ENCODE measurements at regions not wholly inside any gene's neighbourhood (a gene's known extent, or its start where the extent isn't known, plus 50 kb on each side); places are given as distances from the start of the nearest gene placed in this dataset.

GRCh38 chr11:127998421-127998820, 588.9 kb downstream of the ETS1 start:
- H3K27ac ChIP-seq (ENCODE audit: low read length): no peak overlapping the region
- no peak overlapping the region for H3K4me3 ChIP-seq (ENCODE audit: low read depth in 1 of 2, low read length in 2 of 2)
- no peaks in the 10 kb centered on the region for H3K36me3 ChIP-seq (ENCODE audit: control insufficient read depth in 1 of 2, insufficient read depth in 2 of 2, low read length in 2 of 2)
- no peaks in the 10 kb centered on the region for H3K4me1 ChIP-seq (ENCODE audit: control insufficient read depth in 1 of 2, insufficient read depth in 2 of 2, low read length in 2 of 2)
- no peaks in the 10 kb centered on the region for H3K9me3 ChIP-seq (ENCODE audit: control insufficient read depth in 1 of 2, low read length in 2 of 2)
- H3K27me3 ChIP-seq (ENCODE audit: low read depth, low read length): no peaks in the 10 kb centered on the region

- no peak overlapping the region for H3K27ac ChIP-seq (ENCODE audit: low read length)
- no peak overlapping the region for H3K4me3 ChIP-seq (ENCODE audit: low read depth in 1 of 2, low read length in 2 of 2)
- no peaks in the 10 kb centered on the region for H3K9me3 ChIP-seq (ENCODE audit: control insufficient read depth in 1 of 2, low read length in 2 of 2)
- no peaks in the 10 kb centered on the region for H3K4me1 ChIP-seq (ENCODE audit: control insufficient read depth in 1 of 2, insufficient read depth in 2 of 2, low read length in 2 of 2)
- H3K36me3 ChIP-seq (ENCODE audit: control insufficient read depth in 1 of 2, insufficient read depth in 2 of 2, low read length in 2 of 2): no peaks in the 10 kb centered on the region
- H3K27me3 ChIP-seq (ENCODE audit: low read depth, low read length): no peaks in the 10 kb centered on the region
Measured at GRCh38 chr11:127997594-127997993, 589.8 kb downstream of the ETS1 start.

- H3K4me3 ChIP-seq (ENCODE audit: low read depth in 1 of 2, low read length in 2 of 2): no peak overlapping the region
- H3K36me3 ChIP-seq (ENCODE audit: control insufficient read depth in 1 of 2, insufficient read depth in 2 of 2, low read length in 2 of 2): no peaks in the 10 kb centered on the region
- no peaks in the 10 kb centered on the region for H3K4me1 ChIP-seq (ENCODE audit: control insufficient read depth in 1 of 2, insufficient read depth in 2 of 2, low read length in 2 of 2)
- H3K27me3 ChIP-seq (ENCODE audit: low read depth, low read length): no peaks in the 10 kb centered on the region
- H3K27ac ChIP-seq (ENCODE audit: low read length): no peak overlapping the region
- H3K9me3 ChIP-seq (ENCODE audit: control insufficient read depth in 1 of 2, low read length in 2 of 2): no peaks in the 10 kb centered on the region
Measured at GRCh38 chr11:127996825-127997224, 590.5 kb downstream of the ETS1 start.

- Histone ChIP-seq H3K4me3 (ENCODE audit: low read depth in 1 of 2, low read length in 2 of 2) (no peak overlapping the region), H3K27ac (ENCODE audit: low read length) (no peak overlapping the region), H3K27me3 (ENCODE audit: low read depth, low read length) (no peaks in the 10 kb centered on the region), H3K36me3 (ENCODE audit: control insufficient read depth in 1 of 2, insufficient read depth in 2 of 2, low read length in 2 of 2) (no peaks in the 10 kb centered on the region), H3K9me3 (ENCODE audit: control insufficient read depth in 1 of 2, low read length in 2 of 2) (no peaks in the 10 kb centered on the region), H3K4me1 (ENCODE audit: control insufficient read depth in 1 of 2, insufficient read depth in 2 of 2, low read length in 2 of 2) (no peaks in the 10 kb centered on the region)
Measured at GRCh38 chr11:127995921-127996320, 591.4 kb downstream of the ETS1 start.

GRCh38 chr11:127994736-127995135, 592.6 kb downstream of the ETS1 start:
- Histone ChIP-seq H3K4me1 (ENCODE audit: control insufficient read depth in 1 of 2, insufficient read depth in 2 of 2, low read length in 2 of 2) (no peaks in the 10 kb centered on the region), H3K9me3 (ENCODE audit: control insufficient read depth in 1 of 2, low read length in 2 of 2) (no peaks in the 10 kb centered on the region), H3K27me3 (ENCODE audit: low read depth, low read length) (no peaks in the 10 kb centered on the region), H3K36me3 (ENCODE audit: control insufficient read depth in 1 of 2, insufficient read depth in 2 of 2, low read length in 2 of 2) (no peaks in the 10 kb centered on the region), H3K4me3 (ENCODE audit: low read depth in 1 of 2, low read length in 2 of 2) (no peak overlapping the region), H3K27ac (ENCODE audit: low read length) (no peak overlapping the region)

GRCh38 chr11:127993788-127994187, 593.6 kb downstream of the ETS1 start:
- Histone ChIP-seq H3K4me3 (ENCODE audit: low read depth in 1 of 2, low read length in 2 of 2) (no peak overlapping the region), H3K4me1 (ENCODE audit: control insufficient read depth in 1 of 2, insufficient read depth in 2 of 2, low read length in 2 of 2) (no peaks in the 10 kb centered on the region), H3K27ac (ENCODE audit: low read length) (no peak overlapping the region), H3K27me3 (ENCODE audit: low read depth, low read length) (no peaks in the 10 kb centered on the region), H3K9me3 (ENCODE audit: control insufficient read depth in 1 of 2, low read length in 2 of 2) (no peaks in the 10 kb centered on the region), H3K36me3 (ENCODE audit: control insufficient read depth in 1 of 2, insufficient read depth in 2 of 2, low read length in 2 of 2) (no peaks in the 10 kb centered on the region)

- Histone ChIP-seq H3K4me3 (ENCODE audit: low read depth in 1 of 2, low read length in 2 of 2) (no peak overlapping the region), H3K9me3 (ENCODE audit: control insufficient read depth in 1 of 2, low read length in 2 of 2) (no peaks in the 10 kb centered on the region), H3K4me1 (ENCODE audit: control insufficient read depth in 1 of 2, insufficient read depth in 2 of 2, low read length in 2 of 2) (no peaks in the 10 kb centered on the region), H3K27ac (ENCODE audit: low read length) (no peak overlapping the region), H3K36me3 (ENCODE audit: control insufficient read depth in 1 of 2, insufficient read depth in 2 of 2, low read length in 2 of 2) (no peaks in the 10 kb centered on the region), H3K27me3 (ENCODE audit: low read depth, low read length) (no peaks in the 10 kb centered on the region)
Measured at GRCh38 chr11:127993281-127993680, 594.1 kb downstream of the ETS1 start.

GRCh38 chr11:127986073-127986472, 601.3 kb downstream of the ETS1 start:
- Histone ChIP-seq H3K4me3 (ENCODE audit: low read depth in 1 of 2, low read length in 2 of 2) (no peak overlapping the region), H3K4me1 (ENCODE audit: control insufficient read depth in 1 of 2, insufficient read depth in 2 of 2, low read length in 2 of 2) (no peaks in the 10 kb centered on the region), H3K27ac (ENCODE audit: low read length) (no peak overlapping the region), H3K36me3 (ENCODE audit: control insufficient read depth in 1 of 2, insufficient read depth in 2 of 2, low read length in 2 of 2) (no peaks in the 10 kb centered on the region), H3K9me3 (ENCODE audit: control insufficient read depth in 1 of 2, low read length in 2 of 2) (no peaks in the 10 kb centered on the region), H3K27me3 (ENCODE audit: low read depth, low read length) (no peaks in the 10 kb centered on the region)

- Histone ChIP-seq H3K9me3 (ENCODE audit: control insufficient read depth in 1 of 2, low read length in 2 of 2) (peaks cover 0 to 6% of the 10 kb centered on the region in 2 donors), H3K4me1 (ENCODE audit: control insufficient read depth in 1 of 2, insufficient read depth in 2 of 2, low read length in 2 of 2) (no peaks in the 10 kb centered on the region), H3K27me3 (ENCODE audit: low read depth, low read length) (no peaks in the 10 kb centered on the region), H3K27ac (ENCODE audit: low read length) (no peak overlapping the region), H3K36me3 (ENCODE audit: control insufficient read depth in 1 of 2, insufficient read depth in 2 of 2, low read length in 2 of 2) (no peaks in the 10 kb centered on the region), H3K4me3 (ENCODE audit: low read depth in 1 of 2, low read length in 2 of 2) (no peak overlapping the region)
Measured at GRCh38 chr11:127972816-127973215, 614.5 kb downstream of the ETS1 start.

- Histone ChIP-seq H3K36me3 (ENCODE audit: control insufficient read depth in 1 of 2, insufficient read depth in 2 of 2, low read length in 2 of 2) (no peaks in the 10 kb centered on the region), H3K9me3 (ENCODE audit: control insufficient read depth in 1 of 2, low read length in 2 of 2) (peaks cover 0 to 2% of the 10 kb centered on the region in 2 donors), H3K4me1 (ENCODE audit: control insufficient read depth in 1 of 2, insufficient read depth in 2 of 2, low read length in 2 of 2) (no peaks in the 10 kb centered on the region), H3K27me3 (ENCODE audit: low read depth, low read length) (no peaks in the 10 kb centered on the region), H3K4me3 (ENCODE audit: low read depth in 1 of 2, low read length in 2 of 2) (no peak overlapping the region), H3K27ac (ENCODE audit: low read length) (no peak overlapping the region)
Measured at GRCh38 chr11:127971448-127971847, 615.9 kb downstream of the ETS1 start.

- no peaks in the 10 kb centered on the region for H3K4me1 ChIP-seq (ENCODE audit: control insufficient read depth in 1 of 2, insufficient read depth in 2 of 2, low read length in 2 of 2)
- no peak overlapping the region for H3K27ac ChIP-seq (ENCODE audit: low read length)
- no peaks in the 10 kb centered on the region for H3K27me3 ChIP-seq (ENCODE audit: low read depth, low read length)
- H3K9me3 ChIP-seq (ENCODE audit: control insufficient read depth in 1 of 2, low read length in 2 of 2): no peaks in the 10 kb centered on the region
- H3K4me3 ChIP-seq (ENCODE audit: low read depth in 1 of 2, low read length in 2 of 2): no peak overlapping the region
- no peaks in the 10 kb centered on the region for H3K36me3 ChIP-seq (ENCODE audit: control insufficient read depth in 1 of 2, insufficient read depth in 2 of 2, low read length in 2 of 2)
Measured at GRCh38 chr11:127966821-127967220, 620.5 kb downstream of the ETS1 start.

GRCh38 chr11:127965939-127966668, 621.3 kb downstream of the ETS1 start:
- Histone ChIP-seq H3K36me3 (ENCODE audit: control insufficient read depth in 1 of 2, insufficient read depth in 2 of 2, low read length in 2 of 2) (no peaks in the 10 kb centered on the region), H3K27me3 (ENCODE audit: low read depth, low read length) (no peaks in the 10 kb centered on the region), H3K4me3 (ENCODE audit: low read depth in 1 of 2, low read length in 2 of 2) (no peak overlapping the region), H3K4me1 (ENCODE audit: control insufficient read depth in 1 of 2, insufficient read depth in 2 of 2, low read length in 2 of 2) (no peaks in the 10 kb centered on the region), H3K9me3 (ENCODE audit: control insufficient read depth in 1 of 2, low read length in 2 of 2) (no peaks in the 10 kb centered on the region), H3K27ac (ENCODE audit: low read length) (no peak overlapping the region)
